ENCODE measurements at regions not wholly inside any gene's neighbourhood (a gene's known extent, or its start where the extent isn't known, plus 50 kb on each side); places are given as distances from the start of the nearest gene placed in this dataset.
A peak's percentile ranks its signal among the peaks of the same experiment; 100 is the strongest.

DNA sequence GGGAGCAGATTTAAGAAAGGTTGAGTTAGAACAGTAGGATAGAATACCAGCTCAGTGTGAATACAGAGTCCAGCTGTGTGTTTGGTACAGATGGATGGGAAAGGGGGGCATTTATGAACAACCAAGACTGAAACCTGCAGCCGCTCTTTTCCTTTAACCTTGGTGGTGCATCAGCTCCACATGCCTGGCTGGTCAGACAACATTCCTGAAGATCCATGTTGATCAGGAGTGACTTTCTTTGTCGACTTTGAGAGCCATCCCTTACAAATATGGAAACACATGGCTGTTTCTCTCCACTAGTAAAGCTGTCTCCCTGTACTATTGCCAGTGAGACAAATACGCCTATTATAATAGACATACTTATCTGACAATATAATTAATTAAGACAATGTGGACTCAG, 476.5 kb upstream of the IGFBP3 start:
- DNase-seq (ENCODE audit: insufficient read length, low spot score) (no peak), FAIRE-seq (no peak)
- TF ChIP-seq CTCF (IDR thresholded peaks at IDR 0.05; ENCODE audit: insufficient read depth, missing control alignments) = no peak

GRCh38 chr7:46396481-46396880, 475.4 kb upstream of the IGFBP3 start:
- FAIRE-seq (no peak), DNase-seq (ENCODE audit: insufficient read length, low spot score) (no peak)
- no peak for TF ChIP-seq CTCF (IDR thresholded peaks at IDR 0.05; ENCODE audit: insufficient read depth, missing control alignments)

DNA sequence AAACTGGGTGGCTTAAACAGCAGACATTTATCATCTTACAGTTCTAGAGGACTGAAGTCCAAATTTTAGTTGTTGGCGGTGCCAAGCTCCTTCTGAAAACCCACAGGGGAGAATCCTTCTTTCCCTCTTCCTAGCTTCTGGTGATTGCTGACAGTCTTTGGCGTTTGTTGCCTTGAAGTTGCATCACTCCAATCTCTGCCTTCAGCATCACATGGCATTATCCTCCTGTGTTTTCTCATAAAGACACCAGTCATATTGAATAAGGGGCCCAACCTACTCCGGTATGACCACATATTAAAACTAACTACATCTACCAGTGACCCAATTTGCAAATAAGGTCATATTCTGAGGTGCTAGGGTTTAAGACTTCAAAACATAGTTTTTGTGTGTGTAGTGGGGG, 472.1 kb upstream of the IGFBP3 start:
- no peak for FAIRE-seq
- no peak for DNase-seq (ENCODE audit: insufficient read length, low spot score)
- TF ChIP-seq CTCF (IDR thresholded peaks at IDR 0.05; ENCODE audit: insufficient read depth, missing control alignments) = no peak

GRCh38 chr7:46391231-46392201, 470.4 kb upstream of the IGFBP3 start:
- TF ChIP-seq CTCF (IDR thresholded peaks at IDR 0.05; ENCODE audit: insufficient read depth, missing control alignments) = no peak
- peak; percentile 63 for FAIRE-seq

GRCh38 chr7:46390042-46390441, 469.0 kb upstream of the IGFBP3 start:
- TF ChIP-seq CTCF (IDR thresholded peaks at IDR 0.05; ENCODE audit: insufficient read depth, missing control alignments) = no peak
- DNase-seq (ENCODE audit: insufficient read length, low spot score) (no peak), FAIRE-seq (no peak)

More at GRCh38 chr7:46391231-46392201, 470.4 kb upstream of the IGFBP3 start:
- no peak for DNase-seq (ENCODE audit: insufficient read length, low spot score)

- FAIRE-seq (no peak), DNase-seq (ENCODE audit: insufficient read length, low spot score) (no peak)
- no peak for TF ChIP-seq CTCF (IDR thresholded peaks at IDR 0.05; ENCODE audit: insufficient read depth, missing control alignments)
These were observed 468.1 kb upstream of the IGFBP3 start for GRCh38 chr7:46389146-46389545.

GRCh38 chr7:46387646-46388045, 466.6 kb upstream of the IGFBP3 start:
- FAIRE-seq (no peak), DNase-seq (ENCODE audit: insufficient read length, low spot score) (no peak)
- TF ChIP-seq CTCF (IDR thresholded peaks at IDR 0.05; ENCODE audit: insufficient read depth, missing control alignments) = no peak
